ENCODE measurements at regions not wholly inside any gene's neighbourhood (a gene's known extent, or its start where the extent isn't known, plus 50 kb on each side); places are given as distances from the start of the nearest gene placed in this dataset.

DNA sequence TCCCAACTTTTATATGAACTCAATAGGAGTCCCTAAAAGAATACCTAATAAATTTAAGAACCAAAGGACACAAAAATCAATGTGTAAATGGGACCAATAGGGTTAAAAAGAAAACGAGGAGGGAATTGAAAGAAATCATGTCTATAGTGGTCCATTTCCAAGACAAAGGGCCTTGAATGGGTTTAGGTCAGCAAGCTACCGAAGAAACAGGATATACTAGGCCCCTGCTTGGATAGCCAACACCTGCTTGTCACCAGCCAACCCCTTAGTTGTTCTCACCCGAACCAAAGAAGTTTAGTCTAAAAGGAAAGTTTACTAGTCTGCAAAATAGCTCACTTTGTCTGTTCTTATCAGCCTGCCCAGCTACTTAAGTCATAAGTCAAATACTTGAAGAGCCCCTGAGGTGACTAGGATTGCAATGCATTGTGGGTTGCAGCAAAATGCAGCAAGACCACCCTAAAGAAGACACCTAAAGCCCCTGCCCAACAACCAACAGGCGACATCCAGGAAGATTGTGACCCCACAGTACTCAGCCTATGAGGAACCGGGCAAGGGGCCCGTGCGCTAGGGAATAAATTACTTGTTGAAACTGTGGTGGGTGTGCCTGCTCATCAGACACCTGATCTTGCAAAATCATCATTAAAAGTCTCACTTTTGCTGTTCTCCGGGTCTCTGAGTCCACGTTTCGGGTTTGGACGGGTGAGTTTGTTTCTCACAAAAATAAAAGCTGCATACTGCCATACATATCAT, 183.9 kb upstream of the PPP1R26 start:
- TF ChIP-seq, protein P1, sequence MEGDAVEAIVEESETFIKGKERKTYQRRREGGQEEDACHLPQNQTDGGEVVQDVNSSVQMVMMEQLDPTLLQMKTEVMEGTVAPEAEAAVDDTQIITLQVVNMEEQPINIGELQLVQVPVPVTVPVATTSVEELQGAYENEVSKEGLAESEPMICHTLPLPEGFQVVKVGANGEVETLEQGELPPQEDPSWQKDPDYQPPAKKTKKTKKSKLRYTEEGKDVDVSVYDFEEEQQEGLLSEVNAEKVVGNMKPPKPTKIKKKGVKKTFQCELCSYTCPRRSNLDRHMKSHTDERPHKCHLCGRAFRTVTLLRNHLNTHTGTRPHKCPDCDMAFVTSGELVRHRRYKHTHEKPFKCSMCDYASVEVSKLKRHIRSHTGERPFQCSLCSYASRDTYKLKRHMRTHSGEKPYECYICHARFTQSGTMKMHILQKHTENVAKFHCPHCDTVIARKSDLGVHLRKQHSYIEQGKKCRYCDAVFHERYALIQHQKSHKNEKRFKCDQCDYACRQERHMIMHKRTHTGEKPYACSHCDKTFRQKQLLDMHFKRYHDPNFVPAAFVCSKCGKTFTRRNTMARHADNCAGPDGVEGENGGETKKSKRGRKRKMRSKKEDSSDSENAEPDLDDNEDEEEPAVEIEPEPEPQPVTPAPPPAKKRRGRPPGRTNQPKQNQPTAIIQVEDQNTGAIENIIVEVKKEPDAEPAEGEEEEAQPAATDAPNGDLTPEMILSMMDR (IDR thresholded peaks at IDR 0.05), result no peak
- TF ChIP-seq POLR2A (IDR thresholded peaks at IDR 0.05) (no peak), POLR2AphosphoS5 (IDR thresholded peaks at IDR 0.05) (no peak)
